Epithelial cell of proximal tubule (primary cell): ENCODE measurements at regions not wholly inside any gene's neighbourhood (a gene's known extent, or its start where the extent isn't known, plus 50 kb on each side); places are given as distances from the start of the nearest gene placed in this dataset.

ENCODE experiments used
- DNase-seq: peaks from one replicate; pipeline ENCODE4 v3.0.0-alpha.2; 2011; ENCODE audit warnings: low read depth
- H3K4me3 ChIP-seq: 2 replicates; pipeline ENCODE4 v1.5.1; 2011; ENCODE audit warnings: low read depth, mild to moderate bottlenecking, low read length
- CTCF ChIP-seq: conservative IDR thresholded peaks from 2 replicates; pipeline ENCODE4 v1.5.1; 2012; ENCODE audit warnings: low read depth, mild to moderate bottlenecking, low read length

GRCh38 chr14:22472935-22473854 lies 115.8 kb downstream of the DAD1 start:
- no peak for DNase-seq
- H3K4me3 ChIP-seq = no peak overlapping the region
- TF ChIP-seq CTCF = peak; percentile 65

DNA sequence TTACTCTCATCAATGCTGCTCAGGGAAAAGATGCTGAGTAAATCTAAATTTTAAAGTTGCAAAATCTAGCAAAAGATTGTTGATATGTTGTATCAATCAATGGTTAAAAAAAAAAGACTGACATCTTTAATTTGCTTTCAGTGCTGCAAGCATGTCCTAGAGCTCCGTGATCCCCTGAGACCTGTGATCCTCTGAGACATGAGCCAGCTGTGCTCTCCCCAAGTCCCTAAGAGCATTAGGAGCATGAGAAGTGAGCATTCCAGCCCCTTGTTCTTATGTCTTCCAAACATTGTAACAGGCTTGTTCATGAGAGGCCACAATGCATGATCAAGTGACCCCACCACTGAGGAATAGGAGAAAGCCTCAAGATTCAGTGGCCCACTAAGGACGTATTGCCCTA lies 116.6 kb downstream of the DAD1 start:
- TF ChIP-seq CTCF = no peak
- DNase-seq = no peak
- H3K4me3 ChIP-seq = no peak overlapping the region

GRCh38 chr14:22471545-22472121 lies 117.4 kb downstream of the DAD1 start:
- DNase-seq = no peak
- peak; percentile 84 for TF ChIP-seq CTCF
- H3K4me3 ChIP-seq = no peak overlapping the region

GRCh38 chr14:22469538-22470303 lies 119.3 kb downstream of the DAD1 start:
- no peak overlapping the region for H3K4me3 ChIP-seq
- TF ChIP-seq CTCF = no peak
- no peak for DNase-seq

DNA sequence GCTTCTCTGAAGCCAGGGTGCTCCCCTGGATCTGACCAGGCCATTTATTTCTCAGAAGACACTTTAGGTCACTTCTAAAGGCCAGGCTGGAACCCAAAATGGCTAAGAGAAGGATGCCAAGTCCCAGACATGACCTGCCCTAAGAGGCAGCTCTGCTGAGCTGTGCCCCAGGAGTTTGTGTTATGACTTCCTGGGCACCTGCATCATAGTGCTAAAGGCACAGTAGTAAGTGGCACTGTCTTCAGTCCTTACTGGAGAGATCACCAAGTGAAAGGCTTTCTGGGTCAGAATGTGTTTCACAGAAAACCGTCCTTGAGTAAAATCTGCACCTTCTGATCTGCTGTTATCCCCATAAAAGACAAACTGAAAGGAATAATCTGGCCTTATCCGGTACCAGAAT lies 120.2 kb downstream of the DAD1 start:
- H3K4me3 ChIP-seq = no peak overlapping the region
- TF ChIP-seq CTCF = no peak
- DNase-seq = no peak

GRCh38 chr14:22466491-22466890 lies 122.5 kb downstream of the DAD1 start:
- no peak for DNase-seq
- TF ChIP-seq CTCF = no peak

More at GRCh38 chr14:22466491-22466890, 122.5 kb downstream of the DAD1 start:
- H3K4me3 ChIP-seq = no peak overlapping the region
